ENCODE measurements at regions not wholly inside any gene's neighbourhood (a gene's known extent, or its start where the extent isn't known, plus 50 kb on each side); places are given as distances from the start of the nearest gene placed in this dataset.
"Not testable (repeated sequence)": the region's sequence is repeated elsewhere in the genome, so short reads cannot be mapped to it uniquely, and the experiment has no call there.

- Histone ChIP-seq H3K4me3 (no peak overlapping the region), H3K4me1 (replicated peaks in 1 of 2) (no peaks in the 10 kb centered on the region), H3K36me3 (replicated peaks in 1 of 2) (no peaks in the 10 kb centered on the region), H3K27me3 (no peaks in the 10 kb centered on the region), H3K9me3 (replicated peaks in 1 of 3) (peaks cover 0 to 14% (median 0%) of the 10 kb centered on the region in 3 donors), H3K27ac (no peak overlapping the region)
- 26 to 35% (median 29%) methylated on average over 8 of the region's 8 CpGs for WGBS, 4 donors
- no peak for TF ChIP-seq POLR2A (IDR thresholded peaks at IDR 0.05)
- TF ChIP-seq CTCF (IDR thresholded peaks at IDR 0.05): no peak
- no peak for DNase-seq
- intact Hi-C loops (cut with DNase I): no loop called here
These were observed 249.8 kb upstream of the VSTM2A start for GRCh38 chr7:54292171-54292925.

GRCh38 chr7:54299426-54299825, 242.7 kb upstream of the VSTM2A start:
- 53 to 74% (median 68%) methylated on average over 4 of the region's 4 CpGs for WGBS, 4 donors
- H3K36me3 ChIP-seq (replicated peaks in 1 of 2): no peaks in the 10 kb centered on the region
- H3K9me3 ChIP-seq (replicated peaks in 1 of 3): no peaks in the 10 kb centered on the region
- intact Hi-C loops (cut with DNase I): no loop called here
- H3K4me3 ChIP-seq: no peak overlapping the region
- no peak for TF ChIP-seq CTCF (IDR thresholded peaks at IDR 0.05)
- TF ChIP-seq POLR2A (IDR thresholded peaks at IDR 0.05): no peak
- no peaks in the 10 kb centered on the region for H3K27me3 ChIP-seq
- DNase-seq: no peak
- H3K4me1 ChIP-seq (replicated peaks in 1 of 2): no peaks in the 10 kb centered on the region
- H3K27ac ChIP-seq: no peak overlapping the region

- intact Hi-C loops (cut with DNase I); H3K4me3 ChIP-seq; H3K27me3 ChIP-seq; H3K27ac ChIP-seq; H3K9me3 ChIP-seq (replicated peaks in 1 of 3); H3K36me3 ChIP-seq (replicated peaks in 1 of 2); DNase-seq; H3K4me1 ChIP-seq (replicated peaks in 1 of 2): not testable (repeated sequence)
These were observed 226.2 kb upstream of the VSTM2A start for GRCh38 chr7:54315955-54316354.

- Histone ChIP-seq H3K27ac (no peak overlapping the region), H3K27me3 (no peaks in the 10 kb centered on the region), H3K9me3 (replicated peaks in 1 of 3) (no peaks in the 10 kb centered on the region), H3K4me1 (replicated peaks in 1 of 2) (no peaks in the 10 kb centered on the region), H3K4me3 (no peak overlapping the region), H3K36me3 (replicated peaks in 1 of 2) (no peaks in the 10 kb centered on the region)
- intact Hi-C loops (cut with DNase I): no loop called here
- 61 to 70% (median 65%) methylated on average over 3 of the region's 3 CpGs for WGBS, 4 donors
- no peak for TF ChIP-seq CTCF (IDR thresholded peaks at IDR 0.05)
- TF ChIP-seq POLR2A (IDR thresholded peaks at IDR 0.05): no peak
- no peak for DNase-seq
These were observed 215.5 kb upstream of the VSTM2A start for GRCh38 chr7:54326592-54327167.

All from adrenal gland (tissue), 9 donors.